ENCODE measurements at regions not wholly inside any gene's neighbourhood (a gene's known extent, or its start where the extent isn't known, plus 50 kb on each side); places are given as distances from the start of the nearest gene placed in this dataset.
"Not testable (repeated sequence)": the region's sequence is repeated elsewhere in the genome, so short reads cannot be mapped to it uniquely, and the experiment has no call there.

- TF ChIP-seq CTCF (IDR thresholded peaks at IDR 0.05; ENCODE audit: partially characterized antibody, unreplicated experiment) = no peak
- Mint-ChIP-seq H3K27ac (ENCODE audit: unreplicated experiment) (no peak overlapping the region), H3K27me3 (ENCODE audit: unreplicated experiment) (no peaks in the 10 kb centered on the region), H3K9me3 (ENCODE audit: unreplicated experiment) (no peaks in the 10 kb centered on the region), H3K4me1 (ENCODE audit: low read depth, unreplicated experiment) (no peaks in the 10 kb centered on the region), H3K36me3 (ENCODE audit: unreplicated experiment) (no peaks in the 10 kb centered on the region), H3K4me3 (ENCODE audit: unreplicated experiment) (no peak overlapping the region)
- no peak for DNase-seq
These were observed 720.9 kb downstream of the FSCB start for GRCh38 chr14:43786066-43786762.

- H3K27me3 Mint-ChIP-seq (ENCODE audit: unreplicated experiment); H3K4me1 Mint-ChIP-seq (ENCODE audit: low read depth, unreplicated experiment); H3K4me3 Mint-ChIP-seq (ENCODE audit: unreplicated experiment); H3K36me3 Mint-ChIP-seq (ENCODE audit: unreplicated experiment); DNase-seq; H3K27ac Mint-ChIP-seq (ENCODE audit: unreplicated experiment); H3K9me3 Mint-ChIP-seq (ENCODE audit: unreplicated experiment): not testable (repeated sequence)
These were observed 722.7 kb downstream of the FSCB start for GRCh38 chr14:43784432-43784831.

- Mint-ChIP-seq H3K9me3 (ENCODE audit: unreplicated experiment) (peaks cover 2% of the 10 kb centered on the region), H3K4me3 (ENCODE audit: unreplicated experiment) (no peak overlapping the region), H3K27ac (ENCODE audit: unreplicated experiment) (no peak overlapping the region), H3K4me1 (ENCODE audit: low read depth, unreplicated experiment) (no peaks in the 10 kb centered on the region), H3K36me3 (ENCODE audit: unreplicated experiment) (no peaks in the 10 kb centered on the region), H3K27me3 (ENCODE audit: unreplicated experiment) (no peaks in the 10 kb centered on the region)
- no peak for DNase-seq
- no peak for TF ChIP-seq CTCF (IDR thresholded peaks at IDR 0.05; ENCODE audit: partially characterized antibody, unreplicated experiment)
These were observed 728.0 kb downstream of the FSCB start for GRCh38 chr14:43778937-43779639.

- no peak overlapping the region for H3K4me3 Mint-ChIP-seq (ENCODE audit: unreplicated experiment)
These were observed 728.5 kb downstream of the FSCB start for GRCh38 chr14:43778570-43778936.

GRCh38 chr14:43765474-43765873 lies 741.6 kb downstream of the FSCB start:
- no peaks in the 10 kb centered on the region for H3K9me3 Mint-ChIP-seq (ENCODE audit: unreplicated experiment)
- no peak for TF ChIP-seq CTCF (IDR thresholded peaks at IDR 0.05; ENCODE audit: partially characterized antibody, unreplicated experiment)
- DNase-seq = no peak
- no peaks in the 10 kb centered on the region for H3K36me3 Mint-ChIP-seq (ENCODE audit: unreplicated experiment)
- no peaks in the 10 kb centered on the region for H3K4me1 Mint-ChIP-seq (ENCODE audit: low read depth, unreplicated experiment)
- no peak overlapping the region for H3K27ac Mint-ChIP-seq (ENCODE audit: unreplicated experiment)
- H3K27me3 Mint-ChIP-seq (ENCODE audit: unreplicated experiment) = no peaks in the 10 kb centered on the region
- H3K4me3 Mint-ChIP-seq (ENCODE audit: unreplicated experiment) = no peak overlapping the region

More at GRCh38 chr14:43778570-43778936, 728.5 kb downstream of the FSCB start:
- no peaks in the 10 kb centered on the region for H3K4me1 Mint-ChIP-seq (ENCODE audit: low read depth, unreplicated experiment)
- TF ChIP-seq CTCF (IDR thresholded peaks at IDR 0.05; ENCODE audit: partially characterized antibody, unreplicated experiment) = no peak
- DNase-seq = no peak
- H3K27me3 Mint-ChIP-seq (ENCODE audit: unreplicated experiment) = no peaks in the 10 kb centered on the region
- H3K27ac Mint-ChIP-seq (ENCODE audit: unreplicated experiment) = no peak overlapping the region
- H3K36me3 Mint-ChIP-seq (ENCODE audit: unreplicated experiment) = no peaks in the 10 kb centered on the region
- H3K9me3 Mint-ChIP-seq (ENCODE audit: unreplicated experiment) = peaks cover 2% of the 10 kb centered on the region
